Islet of Langerhans (tissue), 1 donor: ENCODE measurements at regions not wholly inside any gene's neighbourhood (a gene's known extent, or its start where the extent isn't known, plus 50 kb on each side); places are given as distances from the start of the nearest gene placed in this dataset.
"Not testable (repeated sequence)": the region's sequence is repeated elsewhere in the genome, so short reads cannot be mapped to it uniquely, and the experiment has no call there.

Experiments
- FAIRE-seq: peaks from one replicate; lab custom pipeline; 2011; peaks lifted over from hg19 to GRCh38; lab: Jason Lieb, UNC

DNA sequence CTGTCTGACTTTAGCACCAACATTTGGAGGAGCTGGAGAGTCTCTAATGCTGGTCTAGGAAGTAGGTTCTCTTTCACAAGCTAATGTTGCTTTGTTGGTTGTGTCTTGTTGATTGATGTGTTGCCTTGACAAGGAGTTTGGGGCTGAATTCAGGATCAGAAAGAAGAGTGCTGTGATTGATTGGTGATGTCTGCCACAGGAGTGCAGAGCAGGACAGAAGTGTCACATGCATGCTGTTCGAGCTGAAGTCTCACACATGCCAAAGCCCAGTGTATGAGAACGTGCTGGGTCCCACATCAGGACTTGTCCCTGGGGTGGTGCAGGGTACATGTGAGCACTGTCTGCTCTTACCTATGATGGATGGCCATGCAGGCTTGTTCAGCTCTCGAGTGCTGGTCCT, 694.4 kb downstream of the MATN1 start:
- no peak for FAIRE-seq

DNA sequence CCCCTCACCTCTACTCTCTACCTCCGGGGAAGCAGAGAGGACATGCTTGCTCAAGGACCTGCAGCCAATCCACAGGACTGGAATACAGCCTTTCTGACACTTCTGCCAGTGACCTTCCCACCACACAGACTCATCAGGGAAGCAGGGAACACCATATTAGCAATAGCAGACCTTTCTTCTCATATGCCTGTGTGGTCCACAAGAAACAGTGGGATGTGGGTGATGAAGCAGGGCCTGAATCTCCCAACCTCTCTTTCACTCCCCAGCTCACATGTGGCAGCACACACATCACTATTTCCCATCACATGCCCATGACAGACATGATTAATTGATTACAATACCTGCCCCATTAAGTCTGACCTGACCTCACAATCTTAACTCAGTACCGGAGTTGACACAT, 695.1 kb downstream of the MATN1 start:
- no peak for FAIRE-seq

DNA sequence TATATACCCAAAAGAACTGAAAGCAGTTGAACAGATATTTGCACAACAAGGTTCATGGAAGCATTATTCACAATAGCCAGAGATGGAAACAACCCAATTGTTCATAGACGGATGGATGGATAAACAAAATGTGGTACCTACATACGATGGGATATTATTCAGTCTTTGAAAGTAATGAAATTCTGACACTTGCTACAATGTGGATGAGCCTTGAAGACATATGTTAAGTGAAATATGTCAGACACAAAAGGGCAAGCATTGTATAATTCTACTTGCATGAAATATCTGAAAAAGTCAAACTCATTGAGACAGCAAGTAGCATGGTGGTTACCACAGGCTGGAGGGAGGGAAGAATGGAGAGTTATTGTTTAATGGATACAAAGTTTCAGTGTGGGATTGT, 696.1 kb downstream of the MATN1 start:
- FAIRE-seq, result no peak

DNA sequence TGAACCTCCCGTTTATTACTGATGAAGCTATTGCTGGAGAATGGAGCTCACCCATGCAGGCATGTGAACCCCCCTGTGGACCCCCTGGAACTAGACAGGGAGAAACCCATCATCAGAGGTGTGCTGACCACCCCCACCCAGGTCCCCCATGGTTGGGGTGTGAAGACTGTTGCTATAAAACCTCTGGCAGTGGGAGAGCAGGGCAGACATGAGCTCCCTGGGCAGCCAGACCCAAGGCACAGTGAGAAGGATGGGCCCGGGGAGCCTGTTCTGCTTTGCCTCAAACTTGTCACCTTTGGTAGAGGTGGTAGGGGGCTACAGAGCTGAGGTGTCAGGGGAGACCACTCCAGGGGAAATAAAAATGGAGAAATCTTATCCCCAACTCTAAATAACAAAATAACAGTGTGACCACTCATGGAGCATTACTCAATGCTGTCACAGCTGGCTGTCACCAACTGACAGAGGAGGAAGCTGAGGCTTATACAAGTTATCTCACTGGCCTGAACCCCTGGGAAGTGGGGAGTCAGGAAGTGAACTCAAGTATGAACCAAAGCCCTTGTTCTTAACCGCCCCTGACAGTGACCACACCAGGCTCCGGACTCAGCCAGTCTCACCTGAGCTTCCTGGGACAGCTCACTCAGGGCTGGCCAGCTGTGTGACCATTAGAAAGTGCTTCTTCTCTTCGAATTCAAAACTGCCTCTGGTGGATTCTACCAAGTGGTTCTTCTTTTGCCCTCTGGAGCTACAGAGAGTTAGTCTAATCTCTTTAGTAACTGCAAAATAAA, 698.8 kb downstream of the MATN1 start:
- no peak for FAIRE-seq

DNA sequence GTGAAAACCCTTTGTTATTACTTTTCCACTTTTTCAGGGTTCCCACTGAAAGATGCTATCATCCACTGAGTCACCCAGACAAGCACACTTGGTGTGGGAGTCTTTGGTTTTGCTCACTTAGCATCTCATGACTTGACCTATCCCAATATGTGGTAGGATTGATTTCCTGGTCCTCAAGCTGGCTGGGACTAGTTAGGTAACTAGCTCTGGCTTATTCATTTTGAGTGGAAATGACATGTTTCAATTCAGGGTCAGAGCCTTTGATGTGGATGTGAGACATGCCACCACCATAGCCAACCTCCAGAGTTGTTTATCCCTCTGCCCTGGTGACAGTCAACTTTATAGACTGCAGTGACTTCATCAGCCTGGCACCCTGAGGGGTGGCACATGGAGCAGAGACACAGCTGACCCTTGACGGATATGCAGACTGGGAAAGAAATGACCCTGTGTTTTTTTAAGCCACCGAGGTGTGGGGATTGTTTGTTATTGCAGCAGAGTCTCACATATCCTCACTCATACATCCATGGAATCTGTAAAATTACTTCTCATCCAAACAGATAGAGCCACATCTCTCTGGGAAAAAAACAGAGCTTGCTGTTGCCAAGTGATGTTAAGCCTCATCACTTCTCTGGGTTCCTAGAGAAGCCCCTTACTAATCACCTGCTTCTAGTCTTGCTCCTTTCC, 699.9 kb downstream of the MATN1 start:
- FAIRE-seq, result no peak

DNA sequence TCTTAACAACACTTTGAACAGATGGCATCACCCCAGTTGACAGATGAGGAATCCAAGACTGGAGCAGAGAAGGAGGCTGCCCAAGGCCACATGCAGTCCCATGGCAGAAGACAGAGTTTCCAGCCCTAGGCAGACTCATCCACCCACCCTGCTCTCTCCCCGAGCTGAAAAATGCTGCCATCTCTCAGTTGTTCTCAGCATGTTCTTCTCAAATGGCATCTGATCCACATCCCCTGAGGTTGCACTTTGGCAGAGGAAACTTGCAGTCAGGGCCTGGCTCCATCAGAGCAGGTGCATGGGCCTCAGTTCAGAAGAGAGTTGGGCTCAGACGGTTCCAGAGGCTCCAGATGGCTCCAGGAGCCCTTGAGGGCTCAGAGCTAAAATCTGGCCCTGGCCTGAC, 709.4 kb downstream of the MATN1 start:
- FAIRE-seq, result no peak

DNA sequence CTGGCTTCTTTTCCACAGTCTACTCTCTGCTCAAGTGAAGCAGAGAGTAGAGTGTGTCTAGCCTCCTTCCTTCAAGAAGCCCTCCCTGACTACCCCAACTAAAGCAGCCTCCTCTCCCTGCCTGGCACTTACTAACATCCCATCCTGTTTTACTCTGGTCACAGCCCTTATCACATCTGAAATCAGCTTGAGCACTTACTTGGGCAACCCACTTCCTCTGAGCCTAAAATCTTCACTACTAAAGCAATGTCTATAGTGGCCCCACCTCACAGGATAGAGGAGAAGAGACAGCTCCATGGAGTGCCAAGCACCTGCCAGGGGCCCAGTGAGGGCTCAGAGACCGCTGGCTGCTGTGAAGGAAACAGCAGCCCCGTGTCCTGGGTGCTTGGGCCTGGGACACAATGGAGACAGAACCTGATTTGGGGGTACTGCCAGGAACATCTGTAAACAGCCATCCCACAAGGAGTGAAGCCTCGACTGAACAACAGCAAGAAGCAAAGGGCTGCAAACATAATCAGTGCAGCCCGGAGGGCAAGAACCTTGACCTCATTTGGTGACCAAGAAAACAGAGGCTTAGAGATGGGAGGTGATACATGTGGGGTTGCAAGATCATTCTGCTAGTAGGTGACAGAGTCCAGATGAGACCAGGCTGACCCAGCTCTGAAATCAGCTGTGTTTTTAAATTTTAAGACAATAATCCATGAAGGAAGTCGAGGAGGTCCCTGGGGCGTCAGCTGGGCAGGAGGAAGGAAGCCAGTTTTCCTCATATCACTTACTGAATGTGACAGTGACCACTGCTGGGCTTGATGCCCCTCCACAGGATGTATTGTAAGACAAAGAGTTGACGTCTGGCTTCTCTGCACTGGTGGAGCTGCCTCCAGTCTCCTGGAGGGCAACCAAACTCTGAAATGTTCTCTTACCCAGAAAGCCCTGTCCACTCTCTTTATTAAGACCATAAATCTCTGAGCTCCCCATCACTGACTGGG, 710.6 kb downstream of the MATN1 start:
- FAIRE-seq, result no peak

DNA sequence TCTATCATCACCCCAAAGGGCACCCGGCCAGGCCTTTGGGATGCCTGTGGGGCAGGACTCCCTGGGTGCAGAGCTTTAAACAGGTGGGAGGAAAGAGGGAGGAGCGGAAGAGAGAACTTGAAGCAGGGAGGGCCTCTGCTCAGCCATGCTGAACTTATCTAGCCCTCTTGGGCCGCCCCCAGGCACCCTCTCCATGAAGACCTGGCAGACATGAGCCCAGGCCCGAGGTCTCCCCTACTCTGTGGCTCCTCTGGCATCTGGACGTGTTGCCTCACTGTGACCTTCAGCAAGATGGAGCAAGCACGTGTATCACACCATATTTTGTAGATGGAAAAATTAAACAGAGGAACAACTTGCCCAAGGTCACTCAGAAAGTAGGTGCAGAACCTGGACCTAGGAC, 711.4 kb downstream of the MATN1 start:
- FAIRE-seq, result no peak

DNA sequence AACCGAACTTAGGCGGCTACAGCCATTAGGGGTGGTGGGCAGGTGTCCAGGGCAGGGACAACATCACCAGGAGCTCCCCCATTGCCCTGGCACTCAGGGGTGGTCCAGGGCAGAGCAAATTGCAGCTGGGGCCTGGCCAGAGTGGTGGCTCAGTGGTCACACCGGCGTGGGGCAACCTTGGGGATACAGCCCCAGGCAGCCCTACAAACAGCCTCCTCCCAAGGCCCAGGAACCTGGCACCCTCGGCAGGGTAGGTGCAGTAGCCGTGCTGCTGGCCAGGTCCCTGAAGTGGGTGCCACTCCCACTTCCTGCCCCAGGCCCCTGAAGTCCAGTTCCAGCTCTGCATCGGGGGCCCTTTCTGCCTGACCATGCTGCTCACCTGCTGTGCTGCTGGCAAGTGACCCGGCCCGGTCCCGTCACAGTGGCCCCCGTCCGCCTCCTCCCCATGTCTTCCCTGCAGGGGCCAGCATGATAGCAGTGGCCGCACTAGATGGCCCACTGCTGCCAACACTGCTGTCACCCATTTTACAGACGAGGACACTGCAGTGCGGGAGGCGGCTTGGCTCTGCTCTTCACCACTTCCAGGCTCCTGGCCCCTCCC, 712.8 kb downstream of the MATN1 start:
- FAIRE-seq, result no peak

DNA sequence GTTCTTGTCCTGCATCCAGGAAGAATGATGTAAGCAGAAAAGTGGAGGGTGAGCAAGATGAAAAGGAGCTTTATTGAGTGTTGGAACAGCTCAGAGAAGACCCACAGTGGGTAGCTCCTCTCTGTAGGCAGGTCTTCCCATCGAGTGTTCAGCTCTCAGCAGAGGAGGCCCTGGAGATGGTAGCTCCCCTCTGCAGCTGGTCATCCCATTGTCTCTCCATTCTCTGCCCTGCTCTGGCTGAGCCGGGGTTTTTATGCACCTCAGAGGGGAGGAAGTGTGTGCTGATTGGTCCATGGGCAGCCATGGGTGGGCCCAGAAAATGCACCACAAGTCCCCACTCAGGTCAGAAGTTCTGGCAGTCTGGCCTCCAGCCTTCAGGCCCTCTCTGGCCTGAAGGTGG, 713.7 kb downstream of the MATN1 start:
- no peak for FAIRE-seq

DNA sequence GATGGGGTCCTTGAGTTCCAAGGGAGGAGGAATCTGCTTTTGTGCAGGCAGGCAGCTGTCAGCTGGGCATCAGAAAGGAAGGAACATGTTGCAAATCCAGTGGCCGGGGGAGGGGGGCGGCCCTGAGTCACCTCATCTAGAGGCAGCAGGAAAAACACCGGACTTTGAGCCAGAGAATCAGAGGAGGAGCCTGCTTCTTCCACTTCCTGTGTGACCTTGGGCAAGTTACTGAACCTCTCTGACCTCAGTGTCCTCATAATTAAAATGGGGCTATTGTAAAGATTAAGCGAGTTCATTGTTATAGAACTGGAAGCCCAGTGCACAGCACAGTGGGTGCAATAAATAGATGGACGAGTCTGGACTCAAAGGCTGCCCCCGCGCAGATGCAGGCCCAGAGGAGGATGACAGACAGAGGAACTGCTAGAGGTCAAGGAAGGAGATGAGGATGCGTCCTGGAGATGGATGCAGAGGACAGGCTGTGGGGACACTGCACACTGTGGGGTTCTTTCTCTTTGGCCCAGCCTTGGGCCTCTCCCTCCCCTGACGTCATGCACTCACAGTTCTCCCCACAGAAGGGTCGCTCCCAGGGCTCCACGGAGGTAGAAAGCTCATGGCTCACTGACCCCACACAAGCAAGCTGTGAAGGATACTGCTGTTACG, 714.3 kb downstream of the MATN1 start:
- no peak for FAIRE-seq

DNA sequence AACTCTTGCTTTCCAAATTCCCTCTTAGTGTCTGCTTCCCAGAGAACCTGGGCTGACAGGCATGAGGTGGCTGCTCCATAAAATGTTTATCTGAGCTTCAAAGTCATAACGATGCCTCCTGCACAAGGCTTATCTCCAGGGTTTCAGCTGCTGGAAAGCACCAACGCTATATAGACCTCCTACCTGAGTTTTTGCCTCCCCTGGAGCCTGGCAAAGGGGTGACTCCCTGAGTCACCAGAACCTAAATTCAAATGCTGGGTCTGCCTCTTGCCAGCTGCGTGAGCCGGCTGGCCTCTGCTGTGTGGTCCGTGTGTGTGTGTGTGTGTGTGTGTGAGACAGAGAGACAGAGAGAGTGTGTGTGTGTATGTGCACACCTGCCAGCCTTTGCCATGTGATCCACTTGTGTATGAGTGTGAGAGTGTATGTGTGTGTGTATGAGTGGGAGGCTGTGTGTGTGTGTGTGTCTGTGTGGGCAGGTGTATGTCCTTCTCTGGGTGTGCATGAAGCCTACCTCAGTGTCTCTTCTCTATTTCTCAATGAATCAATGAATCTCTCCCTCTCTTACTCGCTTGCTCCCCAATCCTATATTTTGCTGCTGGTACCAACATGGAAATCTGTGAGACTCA, 714.9 kb downstream of the MATN1 start:
- no peak for FAIRE-seq

DNA sequence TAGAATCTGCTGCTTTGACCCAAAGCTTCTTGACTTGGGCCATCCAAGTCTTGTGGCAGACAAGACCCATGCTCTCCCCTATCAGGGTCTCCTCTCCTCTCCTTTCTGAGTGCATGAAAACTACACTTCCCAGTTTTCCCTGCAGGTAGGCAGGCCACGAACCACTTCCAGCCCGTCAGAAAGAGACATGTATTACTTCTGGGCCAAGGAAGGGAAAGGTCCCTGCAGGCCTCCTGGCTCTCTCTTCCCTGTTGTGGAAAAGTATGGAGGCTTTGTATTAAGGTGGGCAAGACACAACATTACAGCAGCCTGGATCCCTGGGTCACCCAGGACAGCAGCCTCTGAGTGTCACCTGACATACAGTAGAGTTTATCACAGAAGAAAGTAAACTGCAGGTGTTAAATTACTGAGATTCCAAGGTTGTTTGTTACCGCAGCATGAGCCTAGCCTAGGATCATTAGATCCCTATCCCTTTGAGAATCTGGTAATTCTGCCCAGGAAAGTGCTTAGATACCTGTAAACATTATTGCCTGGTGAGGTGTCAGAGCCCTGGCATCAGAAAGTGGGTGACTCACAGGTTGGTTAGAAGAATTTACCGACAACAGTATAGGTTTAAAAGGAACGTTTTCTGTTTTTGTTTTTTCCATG, 717.3 kb downstream of the MATN1 start:
- FAIRE-seq, result no peak

DNA sequence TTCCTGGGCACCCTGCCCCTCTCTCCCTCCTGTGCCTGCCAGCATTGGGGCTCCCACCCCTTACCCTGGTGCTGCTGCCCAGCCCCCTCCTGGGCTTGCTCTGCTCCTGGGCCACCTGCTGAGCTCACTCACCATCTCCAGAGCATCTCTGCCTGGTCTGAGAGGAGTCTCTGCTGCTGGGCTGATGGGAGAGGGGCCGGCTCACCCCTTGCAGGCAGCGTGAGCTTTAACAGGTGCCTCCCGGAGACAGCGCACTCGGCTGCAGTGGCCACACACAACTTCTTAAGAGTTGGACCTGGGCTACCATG, 721.7 kb downstream of the MATN1 start:
- no peak for FAIRE-seq

DNA sequence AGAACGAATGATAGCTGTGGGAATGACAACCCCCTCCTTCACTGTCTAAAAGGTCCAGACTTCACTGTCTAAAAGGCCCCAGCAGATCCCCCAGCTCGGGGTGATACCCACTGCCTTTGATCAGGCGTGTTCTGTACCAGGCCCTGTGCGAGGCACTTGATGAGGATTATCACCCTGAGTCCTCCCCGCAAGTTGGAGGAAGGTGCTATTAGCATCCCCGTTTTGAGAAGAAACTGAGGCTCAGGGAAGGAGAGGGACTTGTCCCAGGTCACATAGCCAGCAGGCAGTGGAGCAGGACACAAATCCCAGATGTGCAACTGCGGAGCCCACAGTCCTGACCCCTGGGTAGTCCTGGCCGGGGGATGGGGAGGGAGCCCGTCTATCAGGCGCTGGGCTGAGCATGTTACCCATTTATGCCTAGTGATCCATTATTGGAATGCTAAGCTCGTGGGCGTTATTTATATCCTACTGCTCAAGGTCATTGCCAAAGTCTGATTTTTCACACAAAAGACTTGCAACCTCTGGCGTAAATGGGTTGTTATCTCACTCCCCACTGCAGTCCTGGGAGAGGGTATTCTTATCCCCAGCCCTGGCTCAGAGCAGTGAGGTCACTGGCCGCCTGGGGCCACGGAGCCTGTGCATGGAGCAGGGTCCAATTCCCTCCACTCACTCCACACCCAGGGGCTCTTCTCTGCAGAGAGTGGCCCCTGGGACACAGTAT, 722.2 kb downstream of the MATN1 start:
- FAIRE-seq, result no peak

DNA sequence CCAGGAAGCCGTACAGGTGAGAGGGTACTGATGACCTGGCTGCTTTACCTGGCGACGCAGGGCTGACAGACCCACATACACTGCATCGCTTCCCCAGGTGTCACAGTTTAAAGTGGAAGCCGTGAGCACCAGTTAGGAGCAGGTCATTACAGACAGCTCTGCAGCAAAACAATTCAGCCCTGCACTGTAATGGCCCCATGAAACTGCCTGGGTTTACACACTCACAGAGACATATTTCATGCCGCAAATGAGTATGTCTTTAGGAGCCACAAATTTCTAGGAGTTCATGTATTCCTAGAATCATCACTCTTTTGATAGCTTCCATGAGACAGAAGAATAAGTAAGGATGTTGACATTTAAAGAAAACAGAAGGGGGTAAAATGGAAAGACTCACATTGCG, 723.1 kb downstream of the MATN1 start:
- FAIRE-seq, result no peak

DNA sequence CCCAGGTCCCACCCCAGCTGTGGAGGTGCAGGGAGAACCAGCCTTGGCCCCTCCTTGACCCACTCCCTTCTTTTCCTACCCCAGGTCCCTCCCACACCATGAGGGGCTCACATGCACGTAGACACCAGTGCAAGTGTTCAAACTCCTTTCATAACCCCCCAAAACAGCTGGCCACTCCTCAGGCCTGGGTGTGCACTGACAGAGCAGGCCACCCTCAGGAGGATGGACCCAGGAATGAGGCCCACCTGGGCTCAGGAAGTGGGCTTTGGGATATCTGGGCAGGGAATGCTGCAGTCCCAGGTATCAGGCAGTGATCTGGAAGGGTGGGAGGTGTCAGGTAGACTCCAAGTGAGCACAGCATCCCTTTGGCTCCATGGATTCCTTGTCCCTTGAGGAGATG, 723.8 kb downstream of the MATN1 start:
- FAIRE-seq, result no peak

DNA sequence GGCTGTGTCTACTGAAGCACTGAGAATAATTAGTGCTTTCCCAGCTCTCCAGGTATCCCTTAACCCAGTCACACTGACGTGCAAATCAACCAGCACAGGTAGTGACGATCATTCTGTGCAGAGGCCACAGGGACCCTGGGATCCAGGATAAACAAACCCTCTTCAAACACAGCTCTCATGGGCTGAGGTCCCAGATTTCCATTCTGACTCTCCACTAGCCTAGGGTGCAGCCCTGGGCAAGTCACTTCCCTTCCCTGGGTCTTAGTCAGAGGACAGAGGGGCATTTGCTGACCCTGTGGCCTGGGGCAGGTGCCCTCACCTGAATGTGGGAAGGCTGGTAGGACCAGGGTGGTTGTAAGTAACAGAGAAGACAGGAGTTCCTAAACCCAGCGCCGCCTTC, 724.7 kb downstream of the MATN1 start:
- FAIRE-seq, result no peak

DNA sequence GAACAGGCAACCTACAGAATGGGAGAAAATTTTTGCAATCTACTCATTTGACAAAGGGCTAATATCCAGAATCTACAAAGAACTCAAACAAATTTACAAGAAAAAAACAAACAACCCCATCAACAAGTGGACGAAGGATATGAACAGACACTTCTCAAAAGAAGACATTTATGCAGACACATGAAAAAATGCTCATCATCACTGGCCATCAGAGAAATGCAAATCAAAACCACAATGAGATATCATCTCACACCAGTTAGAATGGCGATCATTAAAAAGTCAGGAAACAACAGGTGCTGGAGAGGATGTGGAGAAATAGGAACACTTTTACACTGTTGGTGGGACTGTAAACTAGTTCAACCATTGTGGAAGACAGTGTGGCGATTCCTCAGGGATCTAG, 725.6 kb downstream of the MATN1 start:
- not testable (repeated sequence) for FAIRE-seq

DNA sequence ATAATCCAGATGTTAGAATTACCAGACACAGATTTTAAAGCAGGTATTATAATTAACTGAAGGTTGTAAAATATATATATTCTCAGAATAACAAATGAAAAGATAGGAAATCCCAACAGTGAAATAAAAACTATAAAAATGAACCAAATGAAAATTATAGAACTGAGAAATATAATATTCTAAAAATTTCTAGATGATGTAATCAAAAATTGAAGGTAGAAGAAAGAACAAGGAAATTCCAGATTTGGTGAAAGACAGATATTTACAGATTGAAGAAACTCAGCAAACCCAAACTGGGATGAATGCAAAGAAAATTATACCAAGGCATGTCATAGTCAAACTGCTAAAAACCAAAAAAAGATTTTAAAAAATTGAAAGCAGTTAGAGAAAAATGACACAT, 729.4 kb downstream of the MATN1 start:
- FAIRE-seq, result no peak
